ENCODE measurements at regions not wholly inside any gene's neighbourhood (a gene's known extent, or its start where the extent isn't known, plus 50 kb on each side); places are given as distances from the start of the nearest gene placed in this dataset.

DNA sequence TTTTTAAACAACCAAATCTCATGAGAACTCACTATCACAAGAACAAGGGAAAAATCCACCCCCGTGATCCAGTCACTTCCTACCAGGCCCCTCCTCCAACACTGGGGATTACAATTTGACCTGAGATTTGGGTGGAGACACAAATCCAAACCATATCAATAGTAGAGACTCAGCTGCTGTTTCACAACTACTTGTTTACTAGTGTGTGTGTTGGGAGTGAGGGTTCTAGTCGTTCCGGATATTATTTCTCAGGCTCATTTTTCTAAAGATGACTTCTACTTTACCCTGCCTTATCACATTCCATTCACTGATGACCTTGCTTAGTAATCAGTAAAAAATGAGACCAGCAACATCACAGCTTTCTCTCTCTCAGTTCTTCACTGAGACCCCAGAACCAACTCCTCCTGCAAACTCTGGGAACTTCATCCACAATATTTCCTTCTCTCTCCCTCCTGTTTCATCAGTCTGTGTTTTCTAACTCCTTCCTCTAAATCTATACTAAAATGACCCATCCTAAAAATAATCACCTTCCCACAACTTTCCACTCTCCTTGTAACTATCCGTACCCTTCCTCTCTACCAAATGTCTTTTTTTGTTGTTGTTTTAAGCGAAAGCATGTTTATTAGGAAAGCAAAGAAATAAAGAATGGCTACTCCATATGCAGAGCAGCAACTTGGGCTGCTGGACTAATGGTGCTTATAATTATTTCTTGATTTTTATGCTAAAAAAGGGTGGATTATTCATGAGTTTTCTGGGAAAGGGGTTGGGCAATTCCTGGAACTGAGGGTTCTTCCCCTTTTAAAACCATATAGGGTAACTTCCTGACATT, 121.5 kb upstream of the SPRY4 start:
- intact Hi-C loops (cut with micrococcal nuclease), result loop anchor here (1.0 to 5.0 kb wide), 4 partner anchors 20 to 121 kb away; partner anchors contain the start of gene SPRY4
- peak; percentile 81 for FAIRE-seq
- no peaks in the 10 kb centered on the region for H3K9me1 ChIP-seq (replicated peaks; ENCODE audit: control insufficient read depth, extremely low read depth, insufficient read depth, low read length)
- peak overlapping the region in 1 of 3 experiments; percentile 5 for H3K4me3 ChIP-seq (replicated peaks in 1 of 3; ENCODE audit: insufficient read depth in 1 of 3, low read depth in 1 of 3, low read length in 3 of 3)
- H3K27ac ChIP-seq (ENCODE audit: insufficient read depth, low read depth, low read length), result peak overlapping the region; percentile 88
- H3K9ac ChIP-seq (replicated peaks; ENCODE audit: extremely low read depth, insufficient read depth, low read length), result peak overlapping the region; percentile 38
- H3K9me3 ChIP-seq (replicated peaks; ENCODE audit: control insufficient read depth, insufficient read depth, low read length), result no peaks in the 10 kb centered on the region
- TSS peak; percentile 86 for BruUV-seq (replicated peaks)
- H3K79me2 ChIP-seq (ENCODE audit: control insufficient read depth, insufficient read depth, low read length), result no peaks in the 10 kb centered on the region
- no peak for TF ChIP-seq EZH2 (IDR thresholded peaks at IDR 0.05; ENCODE audit: borderline replicate concordance, low read depth, low read length, severe bottlenecking)
- peak; percentile 64 for TF ChIP-seq POLR2A (IDR thresholded peaks at IDR 0.05; ENCODE audit: low read depth, low read length)
- peak; percentile 64 for TF ChIP-seq POLR2AphosphoS5 (IDR thresholded peaks at IDR 0.05; ENCODE audit: insufficient read depth, low read depth, low read length)
- TF ChIP-seq FOS (IDR thresholded peaks at IDR 0.05; ENCODE audit: borderline replicate concordance, insufficient read depth, low read length), result peak; percentile 40
- TF ChIP-seq GATA2 (IDR thresholded peaks at IDR 0.05; ENCODE audit: insufficient read depth, insufficient read length, low read depth, low read length), result peak; percentile 75
- no peak for TF ChIP-seq MYC (IDR thresholded peaks at IDR 0.05; ENCODE audit: low read depth, low read length)
- TF ChIP-seq JUN (IDR thresholded peaks at IDR 0.05; ENCODE audit: borderline replicate concordance, insufficient read depth, insufficient read length, low read depth), result peak; percentile 29
- peak; percentile 67 for DNase-seq (ENCODE audit: low read depth, low spot score)
- ChIA-PET CTCF (interaction anchor here (0.7 to 1.8 kb wide), 5 partner anchors 20 to 149 kb away, joined by 3 to 5 read pairs (median 4); partner anchors contain the start of gene SPRY4), POLR2A (no interaction called here)
- H3K4me2 ChIP-seq (ENCODE audit: insufficient read depth, low read length), result peak overlapping the region; percentile 71
- dilution Hi-C loops (cut with MboI; ENCODE audit: extremely low pct_ligation_motif_present, low sequenced_read_pairs), result no loop called here
- H4K20me1 ChIP-seq (replicated peaks; ENCODE audit: control insufficient read depth, extremely low read depth, insufficient read depth, low read length), result no peaks in the 10 kb centered on the region
- H3K36me3 ChIP-seq (ENCODE audit: control insufficient read depth in 2 of 2, extremely low read depth in 1 of 2, insufficient read depth in 2 of 2, low read length in 2 of 2), result no peaks in the 10 kb centered on the region
- peaks cover 20% of the 10 kb centered on the region for H3K4me1 ChIP-seq (ENCODE audit: control insufficient read depth, extremely low read depth, insufficient read depth, low read length)
- H2AFZ ChIP-seq (ENCODE audit: low read depth, low read length), result peak overlapping the region; percentile 76
- H3K27me3 ChIP-seq (ENCODE audit: control insufficient read depth in 2 of 2, insufficient read depth in 2 of 2, low read length in 2 of 2), result no peaks in the 10 kb centered on the region
